Natural killer cell (primary cell): ENCODE measurements at regions not wholly inside any gene's neighbourhood (a gene's known extent, or its start where the extent isn't known, plus 50 kb on each side); places are given as distances from the start of the nearest gene placed in this dataset.

Experiments
- ATAC-seq, 3 donors: fragments of 150-1000 bp in 2 of 3; fragments of 200-7000 bp in 1 of 3; cut with Tn5 transposase; 1 replicate in 1 of 3; 2 replicates in 2 of 3; pipeline ENCODE4 v1.10.0; 2021; ENCODE audit warnings: mild to moderate bottlenecking in 2 of 3, moderate library complexity in 2 of 3
- DNase-seq, 2 donors: peaks; one replicate each; pipeline versions ENCODE4 v3.0.0 to v3.0.0-alpha.2; 2013 to 2021; ENCODE audit warnings: mixed read lengths in 1 of 2
- H3K27ac ChIP-seq: one replicate; pipeline ENCODE4 v1.5.1; 2013; ENCODE audit warnings: mild to moderate bottlenecking, low read length
- H3K27me3 ChIP-seq: one replicate; pipeline ENCODE4 v1.6.1; 2013; ENCODE audit warnings: low read length; ENCODE audit not compliant: control insufficient read depth, insufficient read depth
- H3K36me3 ChIP-seq: one replicate; pipeline ENCODE4 v1.6.1; 2013; ENCODE audit warnings: low read length; ENCODE audit not compliant: control insufficient read depth, insufficient read depth
- H3K4me1 ChIP-seq: one replicate; pipeline ENCODE4 v1.6.1; 2013; ENCODE audit warnings: low read length; ENCODE audit not compliant: control insufficient read depth, insufficient read depth
- H3K4me3 ChIP-seq: one replicate; pipeline ENCODE4 v1.5.1; 2013; ENCODE audit warnings: low read length
- H3K9me3 ChIP-seq: one replicate; pipeline ENCODE4 v1.6.1; 2013; ENCODE audit warnings: low read length; ENCODE audit not compliant: control insufficient read depth, insufficient read depth
- H3K27ac Mint-ChIP-seq, 2 donors: one replicate each; pipeline ENCODE4 v1.8.0; 2022; ENCODE audit warnings: mild to moderate bottlenecking in 2 of 2, mixed read lengths in 2 of 2, moderate library complexity in 1 of 2
- H3K27me3 Mint-ChIP-seq, 2 donors: one replicate each; pipeline ENCODE4 v1.8.0; 2022; ENCODE audit warnings: low read depth in 2 of 2, mixed read lengths in 2 of 2
- H3K36me3 Mint-ChIP-seq: one replicate; pipeline ENCODE4 v1.8.0; 2022; ENCODE audit warnings: mixed read lengths
- H3K4me1 Mint-ChIP-seq, 2 donors: one replicate each; pipeline ENCODE4 v1.8.0; 2022; ENCODE audit warnings: mixed read lengths in 2 of 2
- H3K4me3 Mint-ChIP-seq: one replicate; pipeline ENCODE4 v1.8.0; 2022; ENCODE audit warnings: mild to moderate bottlenecking, moderate library complexity, mixed read lengths
- H3K9me3 Mint-ChIP-seq, 2 donors: one replicate each; pipeline ENCODE4 v1.8.0; 2022; ENCODE audit warnings: mixed read lengths in 2 of 2
- CTCF ChIP-seq: fragments of 200-600 bp; IDR thresholded peaks from one replicate; pipeline ENCODE4 v1.8.0; 2022; ENCODE audit warnings: antibody characterized with exemption
- WGBS: methylation state at CpG from one replicate; pipeline ENCODE4 v1.1.7; 2013; ENCODE audit warnings: missing lambda C conversion rate; ENCODE audit not compliant: insufficient coverage; 5-methylcytosine and 5-hydroxymethylcytosine counted together
- intact Hi-C: fragments of 100-400 bp; cut with micrococcal nuclease; formaldehyde crosslinking; loops from one replicate; pipeline ENCODE4 v1.14.2; 2022

- H3K4me3 ChIP-seq: no peak overlapping the region
- H3K4me3 Mint-ChIP-seq: no peak overlapping the region
- no peaks in the 10 kb centered on the region for H3K36me3 ChIP-seq
- no peak overlapping the region for H3K27ac Mint-ChIP-seq
- H3K27me3 ChIP-seq: no peaks in the 10 kb centered on the region
- H3K27me3 Mint-ChIP-seq: peaks cover 17 to 39% of the 10 kb centered on the region in 2 donors
- no peak for TF ChIP-seq CTCF
- intact Hi-C loops: no loop called here
- no peaks in the 10 kb centered on the region for H3K36me3 Mint-ChIP-seq
- no peak overlapping the region for H3K27ac ChIP-seq
- WGBS: 44% methylated on average over 2 of the region's 3 CpGs
- no peaks in the 10 kb centered on the region for H3K4me1 Mint-ChIP-seq
- ATAC-seq: no peak
- H3K9me3 Mint-ChIP-seq: no peaks in the 10 kb centered on the region
- H3K4me1 ChIP-seq: no peaks in the 10 kb centered on the region
- no peaks in the 10 kb centered on the region for H3K9me3 ChIP-seq
- no peak for DNase-seq
Observed at GRCh38 chr7:26554952-26555351, 263.3 kb downstream of the SNX10 start.

GRCh38 chr7:26556061-26556881, 264.6 kb downstream of the SNX10 start:
- no peak overlapping the region for H3K27ac Mint-ChIP-seq
- H3K4me3 Mint-ChIP-seq: no peak overlapping the region
- DNase-seq (no peak), ATAC-seq (no peak)
- H3K4me3 ChIP-seq: no peak overlapping the region
- intact Hi-C loops: no loop called here
- no peaks in the 10 kb centered on the region for H3K9me3 Mint-ChIP-seq
- no peaks in the 10 kb centered on the region for H3K9me3 ChIP-seq
- H3K27me3 ChIP-seq: no peaks in the 10 kb centered on the region
- H3K4me1 ChIP-seq: no peaks in the 10 kb centered on the region
- TF ChIP-seq CTCF: no peak
- H3K36me3 ChIP-seq: no peaks in the 10 kb centered on the region
- peaks cover 17 to 31% of the 10 kb centered on the region in 2 donors for H3K27me3 Mint-ChIP-seq
- WGBS: 67% methylated on average over 12 of the region's 12 CpGs
- H3K27ac ChIP-seq: no peak overlapping the region
- no peaks in the 10 kb centered on the region for H3K36me3 Mint-ChIP-seq
- no peaks in the 10 kb centered on the region for H3K4me1 Mint-ChIP-seq

GRCh38 chr7:26560526-26561256, 269.0 kb downstream of the SNX10 start:
- Histone ChIP-seq H3K4me1 (no peaks in the 10 kb centered on the region), H3K4me3 (no peak overlapping the region), H3K27ac (no peak overlapping the region), H3K9me3 (no peaks in the 10 kb centered on the region), H3K36me3 (no peaks in the 10 kb centered on the region), H3K27me3 (peaks cover 2% of the 10 kb centered on the region)
- Mint-ChIP-seq H3K4me1 (no peaks in the 10 kb centered on the region), H3K4me3 (no peak overlapping the region), H3K9me3 (no peaks in the 10 kb centered on the region), H3K27ac (no peak overlapping the region), H3K36me3 (no peaks in the 10 kb centered on the region), H3K27me3 (peaks cover 12 to 21% of the 10 kb centered on the region in 2 donors)
- intact Hi-C loops: no loop called here
- TF ChIP-seq CTCF: no peak
- ATAC-seq (no peak), DNase-seq (no peak)
- WGBS: 96% methylated on average over 3 of the region's 5 CpGs
